H7 (cell line): ENCODE measurements at regions not wholly inside any gene's neighbourhood (a gene's known extent, or its start where the extent isn't known, plus 50 kb on each side); places are given as distances from the start of the nearest gene placed in this dataset.
"Not testable (repeated sequence)": the region's sequence is repeated elsewhere in the genome, so short reads cannot be mapped to it uniquely, and the experiment has no call there.

ENCODE experiments used
- DNase-seq: peaks from one replicate; pipeline ENCODE4 v3.0.0; 2012
- H3K27me3 ChIP-seq: 2 replicates; pipeline ENCODE4 v1.6.0; 2011; ENCODE audit warnings: mild to moderate bottlenecking, low read length; ENCODE audit not compliant: control insufficient read depth, insufficient read depth
- H3K36me3 ChIP-seq: replicated peaks from 2 replicates; pipeline ENCODE4 v1.5.1; 2011; ENCODE audit warnings: low read length; ENCODE audit not compliant: control insufficient read depth, insufficient read depth
- H3K4me3 ChIP-seq: 2 replicates; pipeline ENCODE4 v1.5.1; 2011; ENCODE audit warnings: low read depth, mild to moderate bottlenecking, control low read depth, low read length, moderate library complexity; ENCODE audit not compliant: insufficient read depth

GRCh38 chr11:34724973-34725372, 104.1 kb downstream of the EHF start:
- no peak for DNase-seq
- no peaks in the 10 kb centered on the region for H3K27me3 ChIP-seq
- H3K36me3 ChIP-seq = no peaks in the 10 kb centered on the region
- no peak overlapping the region for H3K4me3 ChIP-seq

GRCh38 chr11:34721646-34722045, 100.8 kb downstream of the EHF start:
- DNase-seq = no peak
- Histone ChIP-seq H3K27me3 (no peaks in the 10 kb centered on the region), H3K36me3 (no peaks in the 10 kb centered on the region), H3K4me3 (no peak overlapping the region)

GRCh38 chr11:34719303-34719848, 98.5 kb downstream of the EHF start:
- Histone ChIP-seq H3K27me3 (no peaks in the 10 kb centered on the region), H3K4me3 (no peak overlapping the region), H3K36me3 (no peaks in the 10 kb centered on the region)
- DNase-seq = no peak

GRCh38 chr11:34713631-34714030, 92.7 kb downstream of the EHF start:
- not testable (repeated sequence) for H3K36me3 ChIP-seq, H3K27me3 ChIP-seq, H3K4me3 ChIP-seq, DNase-seq
